SK-N-SH (cell line): ENCODE measurements at regions not wholly inside any gene's neighbourhood (a gene's known extent, or its start where the extent isn't known, plus 50 kb on each side); places are given as distances from the start of the nearest gene placed in this dataset.
A peak's percentile ranks its signal among the peaks of the same experiment; 100 is the strongest.

Experiments
- CTCF ChIA-PET: fragments of 300-600, 350-600 bp; formaldehyde crosslinking; extraction: SDS; loops from one replicate; lab custom pipeline; 2021; lab: Yijun Ruan, JAX
- POLR2A ChIA-PET: fragments of 350-600 bp; sonication (Branson Sonifier 250); formaldehyde crosslinking; extraction: SDS; loops from one replicate; lab custom pipeline; 2020; ENCODE audit warnings: antibody characterized with exemption, inconsistent platforms; lab: Yijun Ruan, JAX
- DNase-seq: peaks from one replicate; pipeline ENCODE4 v3.0.0; 2012
- H2AFZ ChIP-seq: fragments of 200-600 bp; sonication (generic); 2 replicates; pipeline ENCODE4 v1.8.1; 2016; ENCODE audit warnings: antibody characterized with exemption, mild to moderate bottlenecking, low read depth
- H3F3A ChIP-seq: fragments of 200-600 bp; sonication (generic); replicated peaks from 2 replicates; pipeline ENCODE3; 2016; ENCODE audit warnings: antibody characterized with exemption, mild to moderate bottlenecking; ENCODE audit not compliant: insufficient read depth
- H3K27ac ChIP-seq, 2 experiments: fragments of 200-500 bp in 1 of 2; fragments of 200-600 bp in 1 of 2; sonication (Bioruptor generic) in 1 of 2; sonication (generic), shearing (Covaris generic) in 1 of 2; 2 replicates each; pipeline versions ENCODE4 v1.5.1 to v1.6.1; 2014 to 2016; ENCODE audit warnings: low read depth in 2 of 2, inconsistent platforms in 1 of 2, low read length in 1 of 2, mild to moderate bottlenecking in 1 of 2, mixed read lengths in 1 of 2
- H3K27me3 ChIP-seq: fragments of 200-600 bp; sonication (generic), shearing (Covaris generic); 2 replicates; pipeline ENCODE4 v1.6.1; 2016; ENCODE audit warnings: mixed run types; ENCODE audit not compliant: insufficient read depth
- H3K36me3 ChIP-seq, 2 experiments: fragments of 200-500 bp in 1 of 2; fragments of 200-600 bp in 1 of 2; sonication (Bioruptor generic) in 1 of 2; sonication (generic) in 1 of 2; replicated peaks in 1 of 2; 2 replicates each; pipeline versions ENCODE3 to v1.5.1; 2014 to 2016; ENCODE audit warnings: low read length in 1 of 2, mild to moderate bottlenecking in 1 of 2; ENCODE audit not compliant: insufficient read depth in 2 of 2, control insufficient read depth in 1 of 2
- H3K4me1 ChIP-seq, 2 experiments: fragments of 200-500 bp in 1 of 2; fragments of 200-600 bp in 1 of 2; sonication (Bioruptor generic) in 1 of 2; sonication (generic), shearing (Covaris generic) in 1 of 2; 2 replicates each; pipeline versions ENCODE4 v1.5.1 to v1.6.1; 2014 to 2016; ENCODE audit warnings: low read depth in 1 of 2, low read length in 1 of 2, mixed run types in 1 of 2; ENCODE audit not compliant: insufficient read depth in 2 of 2, control insufficient read depth in 1 of 2
- H3K4me2 ChIP-seq: fragments of 200-600 bp; sonication (generic), shearing (Covaris generic); 2 replicates; pipeline ENCODE4 v1.6.1; 2017; ENCODE audit warnings: mixed run types
- H3K4me3 ChIP-seq, 2 experiments: fragments of 200-500 bp in 1 of 2; fragments of 200-600 bp in 1 of 2; sonication (Bioruptor generic) in 1 of 2; sonication (generic), shearing (Covaris generic) in 1 of 2; 2 replicates each; pipeline versions ENCODE4 v1.5.1 to v1.8.1; 2014 to 2016; ENCODE audit warnings: low read depth in 2 of 2, inconsistent platforms in 1 of 2, low read length in 1 of 2, mild to moderate bottlenecking in 1 of 2, mixed read lengths in 1 of 2, moderate library complexity in 1 of 2
- H3K79me2 ChIP-seq: fragments of 200-600 bp; sonication (generic); 2 replicates; pipeline ENCODE4 v1.8.1; 2017; ENCODE audit warnings: mild to moderate bottlenecking; ENCODE audit not compliant: insufficient read depth
- H3K9ac ChIP-seq: fragments of 200-600 bp; sonication (generic); 2 replicates; pipeline ENCODE4 v1.6.1; 2017; ENCODE audit warnings: mixed run types
- H3K9me2 ChIP-seq: fragments of 200-600 bp; sonication (generic); 2 replicates; pipeline ENCODE4 v1.6.1; 2017; ENCODE audit warnings: mixed run types
- H3K9me3 ChIP-seq: fragments of 200-600 bp; sonication (generic); 2 replicates; pipeline ENCODE4 v1.6.1; 2017; ENCODE audit warnings: mixed run types, mild to moderate bottlenecking, moderate library complexity
- H4K20me1 ChIP-seq: fragments of 200-600 bp; sonication (generic); 2 replicates; pipeline ENCODE4 v1.6.1; 2017; ENCODE audit warnings: mild to moderate bottlenecking, mixed run types; ENCODE audit not compliant: insufficient read depth
- ELF1 ChIP-seq: IDR thresholded peaks from 2 replicates; pipeline ENCODE4 v1.4.0; 2012
- EP300 ChIP-seq, 2 experiments: IDR thresholded peaks; 2 replicates each; pipeline versions ENCODE4 v1.4.0 to v1.6.1; 2012; ENCODE audit warnings: borderline replicate concordance in 1 of 2, low read depth in 1 of 2, low read length in 1 of 2
- EZH2phosphoT487 ChIP-seq: fragments of 200-600 bp; sonication (generic); IDR thresholded peaks from 2 replicates; pipeline ENCODE4 v1.6.1; 2017; ENCODE audit warnings: low read depth, mixed run types, mild to moderate bottlenecking, antibody characterized with exemption, moderate library complexity, borderline replicate concordance
- FOSL2 ChIP-seq: IDR thresholded peaks from 2 replicates; pipeline ENCODE4 v1.4.0; 2012; ENCODE audit warnings: low read depth, mild to moderate bottlenecking, moderate library complexity, borderline replicate concordance
- FOXJ3 ChIP-seq: sonication (generic); formaldehyde crosslinking; IDR thresholded peaks from 2 replicates; pipeline ENCODE4 v1.5.1; 2020; ENCODE audit warnings: mild to moderate bottlenecking, missing genetic modification reagents
- FOXM1 ChIP-seq: IDR thresholded peaks from 2 replicates; pipeline ENCODE4 v1.4.0; 2012; ENCODE audit warnings: low read depth, mild to moderate bottlenecking
- GABPA ChIP-seq: IDR thresholded peaks from 2 replicates; pipeline ENCODE4 v1.4.0; 2012; ENCODE audit warnings: low read depth, mild to moderate bottlenecking
- MEF2A ChIP-seq: IDR thresholded peaks from 2 replicates; pipeline ENCODE4 v1.4.0; 2012; ENCODE audit warnings: low read depth, borderline replicate concordance
- NFIC ChIP-seq: IDR thresholded peaks from 2 replicates; pipeline ENCODE4 v1.4.0; 2012; ENCODE audit warnings: borderline replicate concordance
- NRF1 ChIP-seq: IDR thresholded peaks from 2 replicates; pipeline ENCODE4 v1.6.1; 2012; ENCODE audit warnings: low read depth, mild to moderate bottlenecking, low read length
- RAD21 ChIP-seq: IDR thresholded peaks from 2 replicates; pipeline ENCODE4 v1.6.1; 2012; ENCODE audit warnings: mild to moderate bottlenecking, low read length
- RCOR1 ChIP-seq: fragments of 150-350 bp; IDR thresholded peaks from 2 replicates; pipeline ENCODE4 v1.6.1; 2017; ENCODE audit warnings: antibody characterized with exemption, low read length
- RFX5 ChIP-seq: IDR thresholded peaks from 2 replicates; pipeline ENCODE4 v1.6.1; 2012; ENCODE audit warnings: mild to moderate bottlenecking, improper control_type of control experiment, low read length
- SIN3A ChIP-seq: IDR thresholded peaks from 2 replicates; pipeline ENCODE4 v1.6.1; 2012; ENCODE audit warnings: low read depth, mild to moderate bottlenecking, low read length, moderate library complexity, borderline replicate concordance
- TAF1 ChIP-seq: IDR thresholded peaks from 2 replicates; pipeline ENCODE4 v1.6.1; 2012; ENCODE audit warnings: low read depth, mild to moderate bottlenecking, low read length, moderate library complexity, borderline replicate concordance
- TCF12 ChIP-seq: IDR thresholded peaks from 2 replicates; pipeline ENCODE4 v1.4.0; 2012
- YY1 ChIP-seq: IDR thresholded peaks from 2 replicates; pipeline ENCODE4 v1.4.0; 2012; ENCODE audit warnings: low read depth, mild to moderate bottlenecking
- WGBS: methylation state at CpG from one replicate; pipeline ENCODE4 v1.1.6; 2017; ENCODE audit warnings: low lambda C conversion rate; 5-methylcytosine and 5-hydroxymethylcytosine counted together
- TF ChIP-seq, protein P1 (sequence below): fragments of 150-350 bp; IDR thresholded peaks from 2 replicates; pipeline ENCODE4 v1.6.1; 2017; ENCODE audit warnings: antibody characterized with exemption, low read length, low read depth, borderline replicate concordance
- TF ChIP-seq, protein P2 (sequence below): IDR thresholded peaks from 2 replicates; pipeline ENCODE4 v1.4.0; 2012; ENCODE audit warnings: low read depth, borderline replicate concordance
- TF ChIP-seq, protein P3 (sequence below): IDR thresholded peaks from 2 replicates; pipeline ENCODE4 v1.4.0; 2012; ENCODE audit warnings: low read depth

DNA sequence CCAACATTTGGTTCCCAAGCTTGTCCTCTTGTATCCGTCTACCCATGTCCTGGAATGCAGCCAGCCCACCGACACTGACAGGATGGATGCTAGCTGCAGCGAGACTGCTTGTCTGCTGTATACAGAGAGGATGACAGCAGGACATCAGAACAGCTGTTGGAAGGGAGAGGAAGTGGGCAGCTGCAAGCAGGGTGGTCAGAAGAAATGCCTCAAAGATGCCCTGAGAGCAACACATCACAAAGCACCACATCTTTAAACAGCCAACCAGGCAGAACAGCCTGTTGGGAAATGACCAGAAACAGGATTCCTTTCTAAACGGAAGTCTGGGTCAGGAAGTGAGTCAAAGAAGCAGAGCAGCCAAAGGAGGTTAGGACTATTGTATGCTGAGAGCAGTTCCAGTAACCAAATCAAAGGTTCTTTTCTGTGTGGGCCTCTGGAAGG is 219.1 kb downstream of the NDUFS4 start:
- no peaks in the 10 kb centered on the region for H4K20me1 ChIP-seq
- no peak overlapping the region for H3K4me3 ChIP-seq
- POLR2A ChIA-PET: no interaction called here
- no peaks in the 10 kb centered on the region for H3K9me2 ChIP-seq
- 19% methylated on average over 4 of the region's 4 CpGs for WGBS
- no peaks in the 10 kb centered on the region for H3K79me2 ChIP-seq
- no peak overlapping the region for H3K9ac ChIP-seq
- CTCF ChIA-PET: interaction anchor here (0.6 kb wide), 1 partner anchor 9 kb away, joined by 3 read pairs; no protein-coding TSS in a partner anchor
- peaks cover 3 to 8% of the 10 kb centered on the region in 2 experiments; a peak in 2 of 4 replicates for H3K4me1 ChIP-seq
- peak; percentile 7 for DNase-seq
- H3K4me2 ChIP-seq: peak overlapping the region; percentile 33; the same call in 1 of the 2 replicates
- peaks cover 6% of the 10 kb centered on the region for H3F3A ChIP-seq
- no peaks in the 10 kb centered on the region for H3K36me3 ChIP-seq
- H2AFZ ChIP-seq: peak overlapping the region; percentile 77
- TF ChIP-seq EZH2phosphoT487 (no peak), SIN3A (no peak), FOSL2 (peak; percentile 19; the same call in 1 of the 2 replicates), YY1 (no peak), MEF2A (no peak), NRF1 (no peak), TCF12 (peak; percentile 35), EP300 (IDR thresholded peaks at IDR 0.05; ENCODE audit: borderline replicate concordance in 1 of 2, low read depth in 1 of 2, low read length in 1 of 2) (0 out of 4 replicates have a peak, but pooled peaks of 1 of the 2 experiments have one; percentile 9), GABPA (peak; percentile 56), FOXJ3 (CRISPR knock-in tag) (no peak), RAD21 (no peak), RCOR1 (no peak), ELF1 (peak; percentile 35; the same call in 1 of the 2 replicates), TAF1 (peak; percentile 48; the same call in 1 of the 2 replicates), NFIC (peak; percentile 44; the same call in 1 of the 2 replicates), RFX5 (no peak), FOXM1 (no peak)
- TF ChIP-seq, protein P1, sequence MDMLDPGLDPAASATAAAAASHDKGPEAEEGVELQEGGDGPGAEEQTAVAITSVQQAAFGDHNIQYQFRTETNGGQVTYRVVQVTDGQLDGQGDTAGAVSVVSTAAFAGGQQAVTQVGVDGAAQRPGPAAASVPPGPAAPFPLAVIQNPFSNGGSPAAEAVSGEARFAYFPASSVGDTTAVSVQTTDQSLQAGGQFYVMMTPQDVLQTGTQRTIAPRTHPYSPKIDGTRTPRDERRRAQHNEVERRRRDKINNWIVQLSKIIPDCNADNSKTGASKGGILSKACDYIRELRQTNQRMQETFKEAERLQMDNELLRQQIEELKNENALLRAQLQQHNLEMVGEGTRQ: no peak
- TF ChIP-seq, protein P2, sequence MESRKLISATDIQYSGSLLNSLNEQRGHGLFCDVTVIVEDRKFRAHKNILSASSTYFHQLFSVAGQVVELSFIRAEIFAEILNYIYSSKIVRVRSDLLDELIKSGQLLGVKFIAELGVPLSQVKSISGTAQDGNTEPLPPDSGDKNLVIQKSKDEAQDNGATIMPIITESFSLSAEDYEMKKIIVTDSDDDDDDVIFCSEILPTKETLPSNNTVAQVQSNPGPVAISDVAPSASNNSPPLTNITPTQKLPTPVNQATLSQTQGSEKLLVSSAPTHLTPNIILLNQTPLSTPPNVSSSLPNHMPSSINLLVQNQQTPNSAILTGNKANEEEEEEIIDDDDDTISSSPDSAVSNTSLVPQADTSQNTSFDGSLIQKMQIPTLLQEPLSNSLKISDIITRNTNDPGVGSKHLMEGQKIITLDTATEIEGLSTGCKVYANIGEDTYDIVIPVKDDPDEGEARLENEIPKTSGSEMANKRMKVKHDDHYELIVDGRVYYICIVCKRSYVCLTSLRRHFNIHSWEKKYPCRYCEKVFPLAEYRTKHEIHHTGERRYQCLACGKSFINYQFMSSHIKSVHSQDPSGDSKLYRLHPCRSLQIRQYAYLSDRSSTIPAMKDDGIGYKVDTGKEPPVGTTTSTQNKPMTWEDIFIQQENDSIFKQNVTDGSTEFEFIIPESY: no peak
- TF ChIP-seq, protein P3, sequence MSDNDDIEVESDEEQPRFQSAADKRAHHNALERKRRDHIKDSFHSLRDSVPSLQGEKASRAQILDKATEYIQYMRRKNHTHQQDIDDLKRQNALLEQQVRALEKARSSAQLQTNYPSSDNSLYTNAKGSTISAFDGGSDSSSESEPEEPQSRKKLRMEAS: peak; percentile 36; the same call in 1 of the 2 replicates
- TF ChIP-seq, all 33 proteins: peak for 8
- Histone ChIP-seq H3K27ac (peak overlapping the region in 1 of 2 experiments; percentile 61; a peak in 2 of 4 replicates), H3K9me3 (no peaks in the 10 kb centered on the region), H3K27me3 (no peaks in the 10 kb centered on the region)
